ENCODE measurements at regions not wholly inside any gene's neighbourhood (a gene's known extent, or its start where the extent isn't known, plus 50 kb on each side); places are given as distances from the start of the nearest gene placed in this dataset.

- FAIRE-seq = no peak
Observed at GRCh38 chr6:25050356-25050755, 114.6 kb upstream of the RIPOR2 start.

More at GRCh38 chr6:25050356-25050755, 114.6 kb upstream of the RIPOR2 start:
- intact Hi-C loops (cut with micrococcal nuclease; ENCODE audit: unreplicated experiment) = no loop called here
- Histone ChIP-seq H2AFZ (ENCODE audit: low read length) (no peak overlapping the region), H3K36me3 (replicated peaks in 1 of 2; ENCODE audit: control insufficient read depth in 1 of 2, insufficient read depth in 2 of 2, low read length in 2 of 2) (no peaks in the 10 kb centered on the region), H3K9me3 (ENCODE audit: low read length) (no peaks in the 10 kb centered on the region), H3K4me1 (ENCODE audit: insufficient read depth, low read length) (no peaks in the 10 kb centered on the region), H3K27ac (ENCODE audit: extremely low read length, insufficient read depth, low read length) (no peak overlapping the region), H3K27me3 (ENCODE audit: control insufficient read depth in 1 of 2, insufficient read depth in 2 of 2, low read length in 2 of 2) (no peaks in the 10 kb centered on the region), H4K20me1 (ENCODE audit: insufficient read depth, low read length) (no peaks in the 10 kb centered on the region), H3K4me2 (ENCODE audit: low read depth, low read length) (no peak overlapping the region), H3K79me2 (ENCODE audit: insufficient read depth, low read length) (no peaks in the 10 kb centered on the region), H3K9ac (ENCODE audit: insufficient read depth, low read depth, low read length) (no peak overlapping the region), H3K4me3 (replicated peaks in 1 of 3; ENCODE audit: insufficient read depth in 1 of 3, low read depth in 2 of 3, low read length in 3 of 3) (no peak overlapping the region)
- TF ChIP-seq ZNF343 (CRISPR knock-in tag; IDR thresholded peaks at IDR 0.05) (no peak), RXRA (CRISPR knock-in tag; IDR thresholded peaks at IDR 0.05) (no peak), ZNF737 (CRISPR knock-in tag; IDR thresholded peaks at IDR 0.05; ENCODE audit: borderline replicate concordance) (no peak), RAD21 (CRISPR knock-in tag; IDR thresholded peaks at IDR 0.05) (no peak), POLR2G (IDR thresholded peaks at IDR 0.05; ENCODE audit: low read depth, low read length) (no peak), PAXIP1 (CRISPR knock-in tag; conservative IDR thresholded peaks at IDR 0.05) (no peak), ZZZ3 (CRISPR knock-in tag; IDR thresholded peaks at IDR 0.05; ENCODE audit: borderline replicate concordance) (no peak), DBP (CRISPR knock-in tag; IDR thresholded peaks at IDR 0.05; ENCODE audit: not compliant biosample characterization) (no peak), NR0B2 (CRISPR knock-in tag; IDR thresholded peaks at IDR 0.05) (no peak), ZBTB14 (CRISPR knock-in tag; IDR thresholded peaks at IDR 0.05) (no peak), ZNF17 (CRISPR knock-in tag; IDR thresholded peaks at IDR 0.05) (no peak), U2AF2 (IDR thresholded peaks at IDR 0.05; ENCODE audit: low read depth, low read length) (no peak), PBX3 (CRISPR knock-in tag; IDR thresholded peaks at IDR 0.05; ENCODE audit: borderline replicate concordance) (no peak), MLX (CRISPR knock-in tag; IDR thresholded peaks at IDR 0.05) (no peak), SP2 (CRISPR knock-in tag; IDR thresholded peaks at IDR 0.05) (no peak), ZNF513 (CRISPR knock-in tag; conservative IDR thresholded peaks at IDR 0.05) (no peak)
- no peak for DNase-seq (ENCODE audit: low spot score)
- 16% methylated on average over 6 of the region's 6 CpGs for WGBS (ENCODE audit: low lambda C conversion rate)
- CTCF ChIA-PET (ENCODE audit: low intra/inter-chr PET ratio, low total read pairs) = no interaction called here
- in situ Hi-C loops (cut with HindIII; ENCODE audit: extremely low pct_ligation_motif_present, low pct_unique_long_range_greater_than_20kb) = loop anchor here (25.0 kb wide), 1 partner anchor 463 kb away; no protein-coding TSS in a partner anchor
- no peak for ATAC-seq
- POLR2A ChIA-PET = no interaction called here
- BruUV-seq (replicated peaks) = no TSS peak
